ENCODE measurements at regions not wholly inside any gene's neighbourhood (a gene's known extent, or its start where the extent isn't known, plus 50 kb on each side); places are given as distances from the start of the nearest gene placed in this dataset.

- peak in 1 of 2 experiments; percentile 11; a peak in 2 of 4 replicates for TF ChIP-seq ZNF639 (CRISPR knock-in tag; conservative IDR thresholded peaks at IDR 0.05 in 1 of 2, IDR thresholded peaks at IDR 0.05 in 1 of 2)
- TF ChIP-seq SETDB1 (IDR thresholded peaks at IDR 0.05; ENCODE audit: low read length) = no peak
- no peak for TF ChIP-seq NRF1 (conservative IDR thresholded peaks at IDR 0.05 in 1 of 2, IDR thresholded peaks at IDR 0.05 in 1 of 2)
- TF ChIP-seq AFF1 (IDR thresholded peaks at IDR 0.05; ENCODE audit: low read depth in 1 of 2, partially characterized antibody in 2 of 2) = no peak
- TF ChIP-seq ELK1 (CRISPR knock-in tag; IDR thresholded peaks at IDR 0.05) = no peak
- TF ChIP-seq TSC22D4 (tag; IDR thresholded peaks at IDR 0.05) = no peak
- no peak for TF ChIP-seq CREBBP (IDR thresholded peaks at IDR 0.05; ENCODE audit: low read depth, low read length)
- no peak for TF ChIP-seq ELF2 (CRISPR knock-in tag; IDR thresholded peaks at IDR 0.05)
- TF ChIP-seq MCM3 (IDR thresholded peaks at IDR 0.05) = no peak
- TF ChIP-seq ATF1 (CRISPR knock-in tag; IDR thresholded peaks at IDR 0.05) = no peak
- TF ChIP-seq ATF1 (tag; IDR thresholded peaks at IDR 0.05) = no peak
- no peak for TF ChIP-seq U2AF2 (optimal IDR thresholded peaks at IDR 0.05; ENCODE audit: low read depth, low read length)
- TF ChIP-seq ZNF224 (CRISPR knock-in tag; IDR thresholded peaks at IDR 0.05) = no peak
- no peak for TF ChIP-seq ZBTB5 (IDR thresholded peaks at IDR 0.05)
- TF ChIP-seq ZNF436 (CRISPR knock-in tag; IDR thresholded peaks at IDR 0.05) = no peak
- TF ChIP-seq KDM5B (IDR thresholded peaks at IDR 0.05; ENCODE audit: insufficient replicate concordance, low read depth, low read length) = no peak
- no peak for TF ChIP-seq THRAP3 (IDR thresholded peaks at IDR 0.05; ENCODE audit: borderline replicate concordance)
- no peak for TF ChIP-seq ERF (CRISPR knock-in tag; IDR thresholded peaks at IDR 0.05)
- TF ChIP-seq CCNT2 (IDR thresholded peaks at IDR 0.05; ENCODE audit: borderline replicate concordance, extremely low read depth, insufficient read length, low read depth, low read length) = no peak
- no peak; the same call in 1 of the 2 replicates for TF ChIP-seq NFRKB (IDR thresholded peaks at IDR 0.05; ENCODE audit: low read depth)
- TF ChIP-seq PHB (CRISPR knock-in tag; IDR thresholded peaks at IDR 0.05) = no peak
These were observed 69.3 kb upstream of the IER3 start (continued) for GRCh38 chr6:30813631-30814145.

Measured in K562 (cell line).